PFSK-1 (cell line): ENCODE measurements at regions not wholly inside any gene's neighbourhood (a gene's known extent, or its start where the extent isn't known, plus 50 kb on each side); places are given as distances from the start of the nearest gene placed in this dataset.

Experiments used
- FOXP2 ChIP-seq: optimal IDR thresholded peaks from 2 replicates; pipeline ENCODE3; 2011; ENCODE audit warnings: borderline replicate concordance, control low read depth, inconsistent platforms; ENCODE audit not compliant: insufficient read depth; ENCODE audit errors: extremely low read length, extremely low read depth
- POLR2AphosphoS5 ChIP-seq: IDR thresholded peaks from 2 replicates; pipeline ENCODE4 v1.6.1; 2012; ENCODE audit warnings: low read depth, mild to moderate bottlenecking, control low read depth, low read length, moderate library complexity
- SIN3A ChIP-seq: IDR thresholded peaks from 2 replicates; pipeline ENCODE4 v1.6.1; 2012; ENCODE audit warnings: mild to moderate bottlenecking, low read length, moderate library complexity, borderline replicate concordance; ENCODE audit not compliant: insufficient read depth
- TAF1 ChIP-seq: IDR thresholded peaks from 2 replicates; pipeline ENCODE4 v1.6.1; 2012; ENCODE audit warnings: low read length, control low read depth, borderline replicate concordance; ENCODE audit not compliant: insufficient read depth
- TF ChIP-seq, protein P1 (sequence below), 2 experiments: IDR thresholded peaks; 2 replicates each; pipeline versions ENCODE4 v1.6.1 to v1.8.0; 2011 to 2012; ENCODE audit warnings: low read depth in 2 of 2, low read length in 2 of 2, control low read depth in 1 of 2, inconsistent platforms in 1 of 2, mild to moderate bottlenecking in 1 of 2, moderate library complexity in 1 of 2; ENCODE audit not compliant: insufficient read depth in 1 of 2

DNA sequence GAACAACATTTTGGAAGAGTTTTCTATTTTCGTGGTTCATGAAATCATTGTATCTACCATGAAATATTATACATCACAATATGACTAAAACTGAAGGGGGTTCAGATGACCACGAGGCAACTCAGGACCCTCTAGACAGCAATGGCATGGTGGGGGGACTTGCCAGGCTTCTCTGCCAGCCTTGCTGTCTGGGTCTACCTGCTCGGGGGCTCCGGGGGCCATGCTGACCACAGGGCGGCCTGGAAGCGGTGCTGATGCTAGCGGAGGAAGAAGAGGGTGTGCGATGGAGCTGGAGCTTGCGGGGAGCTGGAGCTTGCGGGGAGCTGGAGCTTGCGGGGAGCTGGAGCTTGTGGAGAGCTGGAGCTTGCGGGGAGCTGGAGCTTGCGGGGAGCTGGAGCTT is 89.2 kb upstream of the IRX4 start:
- TF ChIP-seq FOXP2 (no peak), SIN3A (no peak), POLR2AphosphoS5 (no peak), TAF1 (no peak)
- TF ChIP-seq, protein P1, sequence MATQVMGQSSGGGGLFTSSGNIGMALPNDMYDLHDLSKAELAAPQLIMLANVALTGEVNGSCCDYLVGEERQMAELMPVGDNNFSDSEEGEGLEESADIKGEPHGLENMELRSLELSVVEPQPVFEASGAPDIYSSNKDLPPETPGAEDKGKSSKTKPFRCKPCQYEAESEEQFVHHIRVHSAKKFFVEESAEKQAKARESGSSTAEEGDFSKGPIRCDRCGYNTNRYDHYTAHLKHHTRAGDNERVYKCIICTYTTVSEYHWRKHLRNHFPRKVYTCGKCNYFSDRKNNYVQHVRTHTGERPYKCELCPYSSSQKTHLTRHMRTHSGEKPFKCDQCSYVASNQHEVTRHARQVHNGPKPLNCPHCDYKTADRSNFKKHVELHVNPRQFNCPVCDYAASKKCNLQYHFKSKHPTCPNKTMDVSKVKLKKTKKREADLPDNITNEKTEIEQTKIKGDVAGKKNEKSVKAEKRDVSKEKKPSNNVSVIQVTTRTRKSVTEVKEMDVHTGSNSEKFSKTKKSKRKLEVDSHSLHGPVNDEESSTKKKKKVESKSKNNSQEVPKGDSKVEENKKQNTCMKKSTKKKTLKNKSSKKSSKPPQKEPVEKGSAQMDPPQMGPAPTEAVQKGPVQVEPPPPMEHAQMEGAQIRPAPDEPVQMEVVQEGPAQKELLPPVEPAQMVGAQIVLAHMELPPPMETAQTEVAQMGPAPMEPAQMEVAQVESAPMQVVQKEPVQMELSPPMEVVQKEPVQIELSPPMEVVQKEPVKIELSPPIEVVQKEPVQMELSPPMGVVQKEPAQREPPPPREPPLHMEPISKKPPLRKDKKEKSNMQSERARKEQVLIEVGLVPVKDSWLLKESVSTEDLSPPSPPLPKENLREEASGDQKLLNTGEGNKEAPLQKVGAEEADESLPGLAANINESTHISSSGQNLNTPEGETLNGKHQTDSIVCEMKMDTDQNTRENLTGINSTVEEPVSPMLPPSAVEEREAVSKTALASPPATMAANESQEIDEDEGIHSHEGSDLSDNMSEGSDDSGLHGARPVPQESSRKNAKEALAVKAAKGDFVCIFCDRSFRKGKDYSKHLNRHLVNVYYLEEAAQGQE (IDR thresholded peaks at IDR 0.05; ENCODE audit: insufficient read depth in 1 of 2, low read depth in 2 of 2, low read length in 2 of 2), result no peak

GRCh38 chr5:1967736-1968135 is 85.0 kb upstream of the IRX4 start:
- TF ChIP-seq FOXP2, result no peak
- no peak for TF ChIP-seq SIN3A
- TF ChIP-seq, protein P1 (IDR thresholded peaks at IDR 0.05; ENCODE audit: insufficient read depth in 1 of 2, low read depth in 2 of 2, low read length in 2 of 2), result no peak
- TF ChIP-seq TAF1, result no peak
- no peak for TF ChIP-seq POLR2AphosphoS5

GRCh38 chr5:1966461-1966860 is 83.7 kb upstream of the IRX4 start:
- TF ChIP-seq SIN3A, result no peak
- no peak for TF ChIP-seq POLR2AphosphoS5
- TF ChIP-seq FOXP2, result no peak
- TF ChIP-seq TAF1, result no peak
- TF ChIP-seq, protein P1 (IDR thresholded peaks at IDR 0.05; ENCODE audit: insufficient read depth in 1 of 2, low read depth in 2 of 2, low read length in 2 of 2), result no peak

- no peak for TF ChIP-seq SIN3A
- TF ChIP-seq TAF1, result no peak
- no peak for TF ChIP-seq POLR2AphosphoS5
- TF ChIP-seq, protein P1 (IDR thresholded peaks at IDR 0.05; ENCODE audit: insufficient read depth in 1 of 2, low read depth in 2 of 2, low read length in 2 of 2), result no peak
- TF ChIP-seq FOXP2, result no peak
Observed at GRCh38 chr5:1965925-1966324, 83.2 kb upstream of the IRX4 start.

- no peak for TF ChIP-seq FOXP2
- no peak for TF ChIP-seq POLR2AphosphoS5
- no peak for TF ChIP-seq SIN3A
- TF ChIP-seq, protein P1 (IDR thresholded peaks at IDR 0.05; ENCODE audit: insufficient read depth in 1 of 2, low read depth in 2 of 2, low read length in 2 of 2), result no peak
- no peak for TF ChIP-seq TAF1
Observed at GRCh38 chr5:1963941-1964451, 81.3 kb upstream of the IRX4 start.
